CD4-positive, alpha-beta T cell treated with Interleukin-21 for 1 hour (primary cell): ENCODE measurements at regions not wholly inside any gene's neighbourhood (a gene's known extent, or its start where the extent isn't known, plus 50 kb on each side); places are given as distances from the start of the nearest gene placed in this dataset.

Experiments used
- DNase-seq: peaks from one replicate; pipeline ENCODE4 v3.0.0-alpha.2; 2020

DNA sequence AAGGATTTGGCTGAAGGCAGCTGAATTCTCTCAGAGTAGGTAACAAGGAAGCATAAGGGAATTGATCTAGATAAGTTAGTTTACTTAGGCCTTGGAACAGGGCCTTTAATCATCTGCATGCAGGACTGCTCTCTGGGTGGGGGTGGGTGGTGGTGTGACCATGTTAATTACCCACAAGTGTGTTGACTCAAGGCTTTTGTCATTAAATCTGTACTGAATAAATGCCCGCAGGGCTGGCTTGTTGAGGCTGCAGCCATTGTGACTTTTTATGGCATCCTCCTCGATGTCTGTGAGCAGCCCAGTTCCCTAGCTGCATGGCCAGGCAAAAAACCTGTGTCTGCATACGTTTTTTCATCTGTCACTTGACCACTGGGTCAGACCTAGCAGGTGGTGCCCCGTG lies 63.5 kb upstream of the ASCC3 start:
- no peak for DNase-seq

- DNase-seq, result no peak
These were observed 65.0 kb upstream of the ASCC3 start for GRCh38 chr6:100946021-100946540.

- DNase-seq, result no peak
These were observed 65.6 kb upstream of the ASCC3 start for GRCh38 chr6:100946711-100947110.

GRCh38 chr6:100948381-100949133 lies 67.4 kb upstream of the ASCC3 start:
- DNase-seq, result no peak

DNA sequence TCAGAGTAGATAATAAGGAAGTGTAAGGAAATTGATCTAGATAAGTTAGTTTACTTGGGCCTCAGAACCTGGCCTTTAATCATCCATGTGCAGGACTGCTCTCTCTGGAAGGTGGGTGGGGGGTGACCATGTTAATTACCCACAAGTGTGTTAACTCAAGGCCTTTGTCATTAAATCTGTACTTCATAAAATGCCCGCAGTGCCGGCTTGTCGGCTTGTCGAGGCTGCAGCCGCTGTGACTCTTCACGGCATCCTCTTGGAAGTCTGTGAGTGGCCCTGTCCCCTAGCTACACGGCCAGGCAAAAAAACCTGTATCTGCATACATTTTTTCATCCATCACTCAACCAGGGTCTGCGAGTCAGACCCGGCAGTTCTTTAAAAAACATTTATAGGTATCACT lies 70.9 kb upstream of the ASCC3 start:
- no peak for DNase-seq

DNA sequence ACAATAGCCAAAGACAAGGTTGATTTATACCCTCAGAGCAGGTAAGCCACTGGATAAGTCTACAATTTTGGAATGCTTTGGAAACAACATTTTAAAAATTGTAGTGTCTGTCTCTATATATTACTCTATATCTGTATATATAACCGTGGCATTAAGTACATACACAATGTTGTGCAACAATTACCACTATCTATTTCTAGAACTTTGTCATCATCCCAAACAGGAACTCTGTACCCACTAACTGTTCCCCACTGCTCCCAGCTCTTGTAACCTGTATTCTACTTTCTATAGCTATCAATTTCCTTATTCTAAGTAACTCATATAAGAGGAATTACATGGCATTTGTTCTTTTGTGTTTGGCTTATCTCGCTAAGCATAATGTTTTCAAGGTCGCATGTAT lies 78.2 kb upstream of the ASCC3 start:
- DNase-seq, result no peak

GRCh38 chr6:100962466-100962865 lies 81.3 kb upstream of the ASCC3 start:
- no peak for DNase-seq

GRCh38 chr6:100965067-100965466 lies 83.9 kb upstream of the ASCC3 start:
- DNase-seq, result no peak

GRCh38 chr6:100968949-100969348 lies 87.8 kb upstream of the ASCC3 start:
- DNase-seq, result no peak

DNA sequence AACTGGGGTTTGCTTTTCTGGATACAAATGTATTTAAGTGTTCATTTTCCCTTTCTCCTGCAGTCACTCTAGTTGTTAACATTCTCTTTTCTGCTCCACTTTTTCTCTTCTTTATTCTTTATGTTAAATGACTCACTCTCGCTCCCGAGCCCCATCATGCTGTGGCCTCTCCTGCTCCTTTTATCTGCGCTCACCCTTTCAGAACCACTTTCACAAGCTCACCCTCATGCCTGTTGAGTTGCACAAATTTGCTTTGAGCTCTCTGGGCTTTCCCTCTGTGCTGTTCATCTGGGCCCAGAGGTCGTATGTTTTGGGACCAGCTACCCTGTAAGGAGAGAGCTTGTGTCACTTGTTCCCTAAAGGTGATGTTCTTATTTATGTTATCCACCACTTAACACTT lies 98.1 kb upstream of the ASCC3 start:
- DNase-seq, result no peak

DNA sequence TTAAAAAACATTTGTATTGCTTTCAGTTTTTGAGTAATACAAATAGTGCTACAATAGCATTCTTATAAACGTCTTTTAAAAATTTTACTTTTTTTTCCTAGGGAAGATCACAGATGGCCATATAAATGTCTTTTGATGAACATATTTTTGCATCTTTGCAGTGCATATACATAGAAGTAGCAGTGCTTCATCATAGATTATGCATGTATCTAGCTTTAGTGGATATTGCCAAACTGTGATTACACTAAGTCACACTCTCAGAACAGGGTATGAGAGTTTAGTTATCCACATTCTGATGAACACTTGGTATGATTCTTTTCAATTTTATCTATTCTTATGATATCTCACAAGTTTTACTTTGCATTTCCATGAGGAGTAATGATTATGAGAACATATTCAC lies 99.8 kb upstream of the ASCC3 start:
- DNase-seq, result no peak

- DNase-seq, result no peak
These were observed 105.8 kb upstream of the ASCC3 start for GRCh38 chr6:100986921-100987320.

GRCh38 chr6:100987556-100987955 lies 106.4 kb upstream of the ASCC3 start:
- no peak for DNase-seq

DNA sequence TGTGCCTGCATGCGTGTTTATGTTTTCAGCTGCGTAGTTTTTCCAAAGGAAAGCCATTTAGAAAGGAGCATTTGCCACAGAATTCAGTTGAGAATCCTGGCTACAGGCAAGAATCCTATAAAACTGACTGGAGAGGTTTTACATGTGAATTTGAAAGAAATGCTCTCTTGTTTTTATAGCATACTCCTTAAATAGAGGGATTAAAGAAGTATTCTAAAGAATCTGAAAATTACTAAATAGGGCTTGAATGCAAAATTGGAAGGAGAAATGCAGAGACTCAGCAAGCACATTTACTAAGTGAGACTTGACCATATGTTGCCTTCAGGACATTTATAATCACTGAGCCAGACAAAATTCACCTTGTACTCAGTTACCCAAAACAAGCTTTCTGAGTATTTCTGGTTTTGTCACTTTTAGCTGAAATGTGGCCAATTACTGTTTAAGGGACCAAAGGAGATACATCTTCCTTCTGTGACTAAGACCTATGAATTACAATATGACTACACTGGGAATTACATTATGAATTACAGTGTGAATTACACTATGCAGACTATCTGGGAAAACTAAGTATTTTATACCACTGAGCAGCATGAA lies 107.4 kb upstream of the ASCC3 start:
- DNase-seq, result no peak

DNA sequence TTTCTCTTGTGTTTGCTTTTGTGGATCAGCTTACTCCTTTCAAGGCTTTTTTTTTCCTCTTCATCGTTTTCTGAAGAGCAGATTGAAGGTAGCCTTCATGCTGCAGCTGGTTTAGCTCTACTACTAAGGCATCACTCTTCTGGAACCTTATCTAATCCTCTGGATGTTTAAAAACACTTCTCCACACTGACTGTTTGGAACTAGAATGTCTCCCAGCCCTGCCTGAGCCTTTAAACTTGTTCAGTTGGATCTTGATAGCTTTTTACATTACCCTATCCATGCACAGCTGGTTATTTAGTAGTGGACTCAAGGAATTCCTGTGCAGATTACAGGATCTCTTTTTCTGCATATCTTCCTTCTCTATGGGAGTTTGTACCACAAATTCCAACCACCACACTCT lies 108.9 kb upstream of the ASCC3 start:
- DNase-seq, result no peak

- DNase-seq, result no peak
These were observed 115.3 kb upstream of the ASCC3 start for GRCh38 chr6:100996409-100996808.

GRCh38 chr6:100998111-100998510 lies 117.0 kb upstream of the ASCC3 start:
- no peak for DNase-seq

- DNase-seq, result no peak
These were observed 118.0 kb upstream of the ASCC3 start for GRCh38 chr6:100999034-100999597.

DNA sequence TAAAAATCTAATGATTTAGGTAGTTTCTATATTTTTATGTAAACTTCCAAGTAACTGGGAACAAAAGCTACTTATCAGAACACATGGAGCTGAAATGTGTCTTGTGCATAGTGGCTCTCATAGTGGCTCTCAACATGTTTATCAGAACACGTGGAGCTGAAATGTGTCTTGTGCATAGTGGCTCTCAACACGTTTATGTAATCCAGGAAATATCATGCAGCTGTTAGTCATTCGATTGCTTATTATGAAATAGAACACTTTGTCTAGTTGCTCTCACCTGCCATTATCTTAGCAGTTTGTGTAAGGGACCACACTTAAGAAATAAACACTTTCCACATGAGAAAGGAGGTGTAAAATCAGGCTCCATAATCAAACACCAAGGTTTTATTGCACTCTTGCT lies 119.2 kb upstream of the ASCC3 start:
- DNase-seq, result no peak

- DNase-seq, result no peak
These were observed 119.9 kb upstream of the ASCC3 start for GRCh38 chr6:101001012-101001411.

DNA sequence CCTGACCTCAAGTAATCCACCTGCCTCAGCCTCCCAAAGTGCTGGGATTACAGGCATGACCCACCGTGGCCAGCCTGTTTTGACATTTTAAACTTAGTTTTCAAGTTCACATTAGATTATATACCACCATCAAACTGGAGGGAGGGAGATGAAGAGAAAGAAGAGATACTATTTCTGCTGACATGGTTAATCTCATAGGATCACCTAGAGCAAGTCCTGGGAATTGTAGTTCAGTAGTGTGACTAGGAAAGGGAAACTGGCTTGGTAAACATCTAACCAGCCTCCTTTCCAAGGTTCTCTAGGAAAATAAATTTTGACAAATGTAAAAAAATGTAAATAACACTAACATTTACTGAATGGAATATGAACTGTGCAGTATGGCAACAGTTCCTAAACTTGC lies 120.5 kb upstream of the ASCC3 start:
- no peak for DNase-seq

- no peak for DNase-seq
These were observed 121.9 kb upstream of the ASCC3 start for GRCh38 chr6:101003075-101003474.

DNA sequence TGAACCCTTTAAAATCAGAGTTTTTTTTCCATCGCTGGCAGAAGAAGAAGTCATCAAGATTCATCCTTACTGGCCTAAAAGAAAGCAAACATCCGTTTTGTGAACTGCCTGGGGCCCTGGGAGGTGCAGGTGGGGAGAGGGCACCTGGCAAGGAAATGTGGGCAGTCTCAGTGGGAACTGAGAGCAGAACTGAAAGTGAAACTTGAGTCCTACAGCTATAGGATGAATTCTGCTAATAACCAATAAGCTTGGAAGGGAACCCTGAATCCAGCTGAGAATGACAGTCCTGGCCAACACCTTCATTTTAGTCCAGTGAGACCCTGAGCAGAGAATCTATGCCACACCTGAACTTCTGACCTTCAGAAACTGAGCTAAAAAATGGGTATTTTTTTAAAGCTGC lies 130.1 kb upstream of the ASCC3 start:
- peak; percentile 42 for DNase-seq

GRCh38 chr6:101013612-101014195 lies 132.6 kb upstream of the ASCC3 start:
- no peak for DNase-seq
